HEK293 (cell line): ENCODE measurements at regions not wholly inside any gene's neighbourhood (a gene's known extent, or its start where the extent isn't known, plus 50 kb on each side); places are given as distances from the start of the nearest gene placed in this dataset.

Experiments used
- CTCF ChIA-PET: fragments of 350-600 bp; formaldehyde crosslinking; extraction: SDS; loops from one replicate; lab custom pipeline; 2021; ENCODE audit warnings: antibody characterized with exemption; lab: Yijun Ruan, JAX
- POLR2A ChIA-PET: fragments of 300-600 bp; formaldehyde crosslinking; extraction: SDS; loops from one replicate; lab custom pipeline; 2020; ENCODE audit warnings: antibody characterized with exemption, inconsistent platforms; lab: Yijun Ruan, JAX
- H3K27ac ChIP-seq: fragments of 200-500 bp; sonication (Bioruptor generic); 2 replicates; pipeline ENCODE4 v1.5.1; 2014; ENCODE audit warnings: low read depth, low read length, control low read depth, inconsistent platforms; ENCODE audit errors: extremely low read depth
- H3K36me3 ChIP-seq, 2 experiments: fragments of 200-500 bp in 1 of 2; sonication (Bioruptor generic) in 1 of 2; 1 replicate in 1 of 2; 2 replicates in 1 of 2; pipeline ENCODE4 v1.5.1; 2014 to 2017; ENCODE audit warnings: inconsistent platforms in 2 of 2, low read length in 2 of 2; ENCODE audit not compliant: control insufficient read depth in 2 of 2, insufficient read depth in 1 of 2
- H3K4me1 ChIP-seq: fragments of 200-500 bp; sonication (Bioruptor generic); 2 replicates; pipeline ENCODE4 v1.5.1; 2014; ENCODE audit warnings: mild to moderate bottlenecking, low read length, inconsistent platforms; ENCODE audit not compliant: control insufficient read depth, insufficient read depth
- H3K4me3 ChIP-seq: 2 replicates; pipeline ENCODE4 v1.5.1; 2011; ENCODE audit warnings: low read depth, mild to moderate bottlenecking, control low read depth, low read length, moderate library complexity
- H3K9me3 ChIP-seq: fragments of 200-500 bp; sonication (Bioruptor generic); 2 replicates; pipeline ENCODE4 v1.5.1; 2014; ENCODE audit warnings: low read depth, low read length, inconsistent platforms; ENCODE audit not compliant: control insufficient read depth, insufficient read depth
- BCL11A ChIP-seq: fragments of 450-650 bp; formaldehyde crosslinking; IDR thresholded peaks from 2 replicates; pipeline ENCODE4 v1.5.1; 2016; ENCODE audit warnings: low read depth, missing biosample characterization, missing genetic modification characterization
- GLI2 ChIP-seq: fragments of 450-650 bp; formaldehyde crosslinking; IDR thresholded peaks from 2 replicates; pipeline ENCODE4; 2017; ENCODE audit warnings: missing biosample characterization, missing genetic modification characterization, low read depth, borderline replicate concordance
- GLIS2 ChIP-seq: fragments of 450-650 bp; formaldehyde crosslinking; IDR thresholded peaks from 2 replicates; pipeline ENCODE4 v1.5.1; 2016; ENCODE audit warnings: missing biosample characterization, missing genetic modification characterization
- HOXD13 ChIP-seq: sonication (generic); formaldehyde crosslinking; IDR thresholded peaks from 2 replicates; pipeline ENCODE4 v1.8.0; 2022; ENCODE audit warnings: missing genetic modification reagents, borderline replicate concordance
- MEIS1 ChIP-seq: sonication (generic); formaldehyde crosslinking; IDR thresholded peaks from 2 replicates; pipeline ENCODE4 v1.8.1; 2022; ENCODE audit warnings: missing genetic modification reagents, mild to moderate bottlenecking, borderline replicate concordance
- ZBTB20 ChIP-seq: fragments of 450-650 bp; formaldehyde crosslinking; IDR thresholded peaks from 2 replicates; pipeline ENCODE4 v1.5.1; 2016; ENCODE audit warnings: missing biosample characterization, missing genetic modification characterization
- ZBTB8A ChIP-seq: fragments of 450-650 bp; formaldehyde crosslinking; IDR thresholded peaks from 2 replicates; pipeline ENCODE4 v1.5.1; 2016; ENCODE audit warnings: missing biosample characterization, missing genetic modification characterization
- ZNF138 ChIP-seq: fragments of 450-650 bp; formaldehyde crosslinking; IDR thresholded peaks from 2 replicates; pipeline ENCODE4 v1.5.1; 2016; ENCODE audit warnings: missing biosample characterization, missing genetic modification characterization, borderline replicate concordance
- ZNF148 ChIP-seq: fragments of 450-650 bp; formaldehyde crosslinking; IDR thresholded peaks from 2 replicates; pipeline ENCODE4 v1.5.0; 2017; ENCODE audit warnings: missing biosample characterization, missing genetic modification characterization, borderline replicate concordance
- ZNF223 ChIP-seq: fragments of 450-650 bp; formaldehyde crosslinking; IDR thresholded peaks from 2 replicates; pipeline ENCODE4 v1.5.1; 2016; ENCODE audit warnings: missing biosample characterization, missing genetic modification characterization
- ZNF239 ChIP-seq: fragments of 450-650 bp; formaldehyde crosslinking; IDR thresholded peaks from 2 replicates; pipeline ENCODE4 v1.5.1; 2016; ENCODE audit warnings: missing biosample characterization, missing genetic modification characterization
- ZNF266 ChIP-seq: fragments of 450-650 bp; formaldehyde crosslinking; IDR thresholded peaks from 2 replicates; pipeline ENCODE4 v1.5.1; 2016; ENCODE audit warnings: missing biosample characterization, missing genetic modification characterization, low read depth
- ZNF324 ChIP-seq: fragments of 450-650 bp; formaldehyde crosslinking; IDR thresholded peaks from 2 replicates; pipeline ENCODE4 v1.5.1; 2016; ENCODE audit warnings: missing biosample characterization, missing genetic modification characterization
- ZNF426 ChIP-seq: fragments of 450-650 bp; formaldehyde crosslinking; IDR thresholded peaks from 2 replicates; pipeline ENCODE4 v1.5.1; 2017; ENCODE audit warnings: missing biosample characterization, missing genetic modification characterization, mild to moderate bottlenecking, inconsistent platforms, moderate library complexity
- ZNF529 ChIP-seq: fragments of 450-650 bp; formaldehyde crosslinking; IDR thresholded peaks from 2 replicates; pipeline ENCODE4 v1.5.1; 2017; ENCODE audit warnings: missing genetic modification characterization, missing biosample characterization; ENCODE audit not compliant: insufficient replicate concordance
- ZNF555 ChIP-seq: fragments of 450-650 bp; formaldehyde crosslinking; conservative IDR thresholded peaks from 2 replicates; pipeline ENCODE4 v1.5.1; 2017; ENCODE audit warnings: missing biosample characterization, mild to moderate bottlenecking, missing genetic modification characterization, inconsistent platforms
- ZNF561 ChIP-seq: fragments of 450-650 bp; IDR thresholded peaks from 2 replicates; pipeline ENCODE4 v1.5.1; 2018; ENCODE audit warnings: missing biosample characterization, missing genetic modification characterization, borderline replicate concordance
- ZNF571 ChIP-seq: fragments of 450-650 bp; formaldehyde crosslinking; IDR thresholded peaks from 2 replicates; pipeline ENCODE4 v1.5.0; 2017; ENCODE audit warnings: missing biosample characterization, missing genetic modification characterization
- ZNF600 ChIP-seq: fragments of 450-650 bp; formaldehyde crosslinking; IDR thresholded peaks from 2 replicates; pipeline ENCODE4 v1.5.1; 2016; ENCODE audit warnings: missing biosample characterization, missing genetic modification characterization
- ZNF639 ChIP-seq: fragments of 450-650 bp; formaldehyde crosslinking; IDR thresholded peaks from 2 replicates; pipeline ENCODE4 v1.5.1; 2016; ENCODE audit warnings: missing biosample characterization, missing genetic modification characterization
- ZSCAN16 ChIP-seq: fragments of 450-650 bp; formaldehyde crosslinking; IDR thresholded peaks from 2 replicates; pipeline ENCODE4 v1.5.1; 2016; ENCODE audit warnings: missing biosample characterization, missing genetic modification characterization
- TF ChIP-seq, protein P1 (sequence below): fragments of 450-650 bp; formaldehyde crosslinking; IDR thresholded peaks from 2 replicates; pipeline ENCODE4 v1.5.1; 2016; ENCODE audit warnings: missing biosample characterization, missing genetic modification characterization
- TF ChIP-seq, protein P2 (sequence below): fragments of 450-650 bp; formaldehyde crosslinking; IDR thresholded peaks from 2 replicates; pipeline ENCODE4 v1.5.1; 2017; ENCODE audit warnings: missing biosample characterization, missing genetic modification characterization
- TF ChIP-seq, protein P3 (sequence below): sonication (generic); formaldehyde crosslinking; IDR thresholded peaks from 2 replicates; pipeline ENCODE4 v1.8.1; 2022; ENCODE audit warnings: mild to moderate bottlenecking, moderate library complexity, missing genetic modification reagents
- TF ChIP-seq, protein P4 (sequence below): fragments of 450-650 bp; formaldehyde crosslinking; IDR thresholded peaks from 2 replicates; pipeline ENCODE4 v1.5.1; 2016; ENCODE audit warnings: missing biosample characterization, missing genetic modification characterization

DNA sequence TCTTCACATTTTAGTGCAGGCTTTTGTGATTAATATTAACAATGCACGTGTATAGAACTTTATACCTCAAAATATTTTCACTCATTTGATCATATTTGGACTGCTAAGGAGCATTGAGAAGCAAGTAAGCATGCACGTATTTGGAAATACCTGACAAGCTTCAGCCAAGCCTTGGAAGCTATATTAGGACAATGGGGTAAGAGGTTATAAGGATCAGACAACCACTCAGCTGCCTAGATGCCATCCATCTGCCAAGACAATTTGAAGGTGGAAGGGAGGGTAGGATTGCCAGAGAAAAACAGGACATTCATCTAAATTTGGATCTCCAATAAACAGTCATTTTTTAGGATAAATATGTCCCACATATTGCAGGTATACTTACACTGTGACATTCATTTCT is 394.9 kb upstream of the CFAP20DC start:
- TF ChIP-seq HOXD13: no peak
- TF ChIP-seq ZNF600: no peak
- TF ChIP-seq ZNF223 (tag by site-specific recombination): no peak
- TF ChIP-seq ZBTB20: no peak
- no peak for TF ChIP-seq ZNF239
- TF ChIP-seq ZNF138 (tag by site-specific recombination): no peak
- no peak for TF ChIP-seq ZNF529
- no peak for TF ChIP-seq ZNF324 (tag by site-specific recombination)
- no peak for TF ChIP-seq ZSCAN16 (tag by site-specific recombination)
- no peak for TF ChIP-seq GLI2
- no peak for TF ChIP-seq ZNF555
- TF ChIP-seq, protein P1, sequence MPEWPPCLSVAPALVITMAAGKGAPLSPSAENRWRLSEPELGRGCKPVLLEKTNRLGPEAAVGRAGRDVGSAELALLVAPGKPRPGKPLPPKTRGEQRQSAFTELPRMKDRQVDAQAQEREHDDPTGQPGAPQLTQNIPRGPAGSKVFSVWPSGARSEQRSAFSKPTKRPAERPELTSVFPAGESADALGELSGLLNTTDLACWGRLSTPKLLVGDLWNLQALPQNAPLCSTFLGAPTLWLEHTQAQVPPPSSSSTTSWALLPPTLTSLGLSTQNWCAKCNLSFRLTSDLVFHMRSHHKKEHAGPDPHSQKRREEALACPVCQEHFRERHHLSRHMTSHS (tag by site-specific recombination): no peak
- TF ChIP-seq GLIS2 (tag by site-specific recombination): no peak
- TF ChIP-seq MEIS1 (CRISPR knock-in tag): no peak
- Histone ChIP-seq H3K27ac (no peak overlapping the region), H3K9me3 (no peaks in the 10 kb centered on the region), H3K36me3 (no peaks in the 10 kb centered on the region), H3K4me3 (no peak overlapping the region), H3K4me1 (peaks cover 6% of the 10 kb centered on the region; the same call in 1 of the 2 replicates)
- ChIA-PET CTCF (interaction anchor here (0.6 to 0.7 kb wide), 2 partner anchors 131 to 318 kb away, joined by 3 read pairs; no protein-coding TSS in a partner anchor), POLR2A (no interaction called here)

GRCh38 chr3:59444294-59444671 is 394.5 kb upstream of the CFAP20DC start:
- CTCF ChIA-PET: interaction anchor here (0.6 to 0.7 kb wide), 2 partner anchors 131 to 317 kb away, joined by 3 read pairs; no protein-coding TSS in a partner anchor
- Histone ChIP-seq H3K9me3 (no peaks in the 10 kb centered on the region), H3K4me3 (no peak overlapping the region), H3K27ac (no peak overlapping the region)
- POLR2A ChIA-PET: no interaction called here
- no peak for TF ChIP-seq ZNF639 (tag by site-specific recombination)
- TF ChIP-seq, protein P2, sequence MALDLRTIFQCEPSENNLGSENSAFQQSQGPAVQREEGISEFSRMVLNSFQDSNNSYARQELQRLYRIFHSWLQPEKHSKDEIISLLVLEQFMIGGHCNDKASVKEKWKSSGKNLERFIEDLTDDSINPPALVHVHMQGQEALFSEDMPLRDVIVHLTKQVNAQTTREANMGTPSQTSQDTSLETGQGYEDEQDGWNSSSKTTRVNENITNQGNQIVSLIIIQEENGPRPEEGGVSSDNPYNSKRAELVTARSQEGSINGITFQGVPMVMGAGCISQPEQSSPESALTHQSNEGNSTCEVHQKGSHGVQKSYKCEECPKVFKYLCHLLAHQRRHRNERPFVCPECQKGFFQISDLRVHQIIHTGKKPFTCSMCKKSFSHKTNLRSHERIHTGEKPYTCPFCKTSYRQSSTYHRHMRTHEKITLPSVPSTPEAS (tag by site-specific recombination): no peak
- TF ChIP-seq ZNF266 (tag by site-specific recombination): no peak
- TF ChIP-seq, protein P3, sequence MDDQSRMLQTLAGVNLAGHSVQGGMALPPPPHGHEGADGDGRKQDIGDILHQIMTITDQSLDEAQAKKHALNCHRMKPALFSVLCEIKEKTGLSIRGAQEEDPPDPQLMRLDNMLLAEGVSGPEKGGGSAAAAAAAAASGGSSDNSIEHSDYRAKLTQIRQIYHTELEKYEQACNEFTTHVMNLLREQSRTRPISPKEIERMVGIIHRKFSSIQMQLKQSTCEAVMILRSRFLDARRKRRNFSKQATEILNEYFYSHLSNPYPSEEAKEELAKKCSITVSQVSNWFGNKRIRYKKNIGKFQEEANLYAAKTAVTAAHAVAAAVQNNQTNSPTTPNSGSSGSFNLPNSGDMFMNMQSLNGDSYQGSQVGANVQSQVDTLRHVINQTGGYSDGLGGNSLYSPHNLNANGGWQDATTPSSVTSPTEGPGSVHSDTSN (CRISPR knock-in tag): no peak
- no peak for TF ChIP-seq BCL11A
- no peak for TF ChIP-seq ZNF426 (tag by site-specific recombination)
- TF ChIP-seq, protein P4, sequence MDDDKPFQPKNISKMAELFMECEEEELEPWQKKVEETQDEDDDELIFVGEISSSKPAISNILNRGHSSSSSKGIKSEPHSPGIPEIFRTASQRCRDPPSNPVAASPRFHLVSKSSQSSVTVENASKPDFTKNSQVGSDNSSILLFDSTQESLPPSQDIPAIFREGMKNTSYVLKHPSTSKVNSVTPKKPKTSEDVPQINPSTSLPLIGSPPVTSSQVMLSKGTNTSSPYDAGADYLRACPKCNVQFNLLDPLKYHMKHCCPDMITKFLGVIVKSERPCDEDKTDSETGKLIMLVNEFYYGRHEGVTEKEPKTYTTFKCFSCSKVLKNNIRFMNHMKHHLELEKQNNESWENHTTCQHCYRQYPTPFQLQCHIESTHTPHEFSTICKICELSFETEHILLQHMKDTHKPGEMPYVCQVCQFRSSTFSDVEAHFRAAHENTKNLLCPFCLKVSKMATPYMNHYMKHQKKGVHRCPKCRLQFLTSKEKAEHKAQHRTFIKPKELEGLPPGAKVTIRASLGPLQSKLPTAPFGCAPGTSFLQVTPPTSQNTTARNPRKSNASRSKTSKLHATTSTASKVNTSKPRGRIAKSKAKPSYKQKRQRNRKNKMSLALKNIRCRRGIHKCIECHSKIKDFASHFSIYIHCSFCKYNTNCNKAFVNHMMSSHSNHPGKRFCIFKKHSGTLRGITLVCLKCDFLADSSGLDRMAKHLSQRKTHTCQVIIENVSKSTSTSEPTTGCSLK (tag by site-specific recombination): no peak
- TF ChIP-seq ZNF561 (tag by site-specific recombination): no peak
- TF ChIP-seq ZBTB8A (tag by site-specific recombination): no peak
- TF ChIP-seq ZNF148 (tag by site-specific recombination): no peak
- TF ChIP-seq ZNF571 (tag by site-specific recombination): no peak
- no peak for TF ChIP-seq ZNF600
- TF ChIP-seq, all 188 proteins: peak for 0
- Histone ChIP-seq H3K4me1 (peaks cover 6% of the 10 kb centered on the region; the same call in 1 of the 2 replicates), H3K36me3 (no peaks in the 10 kb centered on the region)
